Thoracic aorta (tissue), 2 donors: ENCODE measurements at regions not wholly inside any gene's neighbourhood (a gene's known extent, or its start where the extent isn't known, plus 50 kb on each side); places are given as distances from the start of the nearest gene placed in this dataset.

Source experiments
- ATAC-seq: fragments of 150-250 bp; one replicate; pipeline ENCODE4 v1.8.0; 2017; ENCODE audit warnings: low read depth; ENCODE audit not compliant: insufficient number of reproducible peaks, low FRiP score
- DNase-seq: peaks from one replicate; pipeline ENCODE4 v3.0.0-alpha.2; 2020; ENCODE audit warnings: low spot score
- H3K27ac ChIP-seq, 2 donors: fragments of 200-600 bp; sonication (generic); 1 replicate in 1 of 2; 2 replicates in 1 of 2; pipeline ENCODE4 v1.5.1; 2016; ENCODE audit warnings: mild to moderate bottlenecking in 2 of 2, moderate library complexity in 2 of 2
- H3K27me3 ChIP-seq: fragments of 200-600 bp; sonication (generic); replicated peaks from 2 replicates; pipeline ENCODE4 v1.6.0; 2016; ENCODE audit warnings: mild to moderate bottlenecking; ENCODE audit not compliant: insufficient read depth
- H3K36me3 ChIP-seq: fragments of 200-600 bp; sonication (generic); one replicate; pipeline ENCODE4 v1.5.1; 2016
- H3K4me1 ChIP-seq, 2 donors: fragments of 200-600 bp; sonication (generic); 1 replicate in 1 of 2; 2 replicates in 1 of 2; pipeline versions ENCODE4 v1.5.1 to v1.6.0; 2016; ENCODE audit warnings: low read depth in 2 of 2, mild to moderate bottlenecking in 1 of 2; ENCODE audit not compliant: control insufficient read depth in 1 of 2
- H3K4me3 ChIP-seq: fragments of 200-600 bp; sonication (generic); 2 replicates; pipeline ENCODE4 v1.5.1; 2016; ENCODE audit warnings: mild to moderate bottlenecking
- H3K9me3 ChIP-seq: fragments of 200-600 bp; sonication (generic); 2 replicates; pipeline ENCODE4 v1.5.1; 2016
- CTCF ChIP-seq: fragments of 200-600 bp; sonication (generic); IDR thresholded peaks from one replicate; pipeline ENCODE4 v1.5.1; 2019; ENCODE audit warnings: antibody characterized with exemption

- ATAC-seq (no peak), DNase-seq (no peak)
- H3K9me3 ChIP-seq, result no peaks in the 10 kb centered on the region
- no peak overlapping the region for H3K4me3 ChIP-seq
- TF ChIP-seq CTCF, result no peak
- no peaks in the 10 kb centered on the region for H3K4me1 ChIP-seq
- no peaks in the 10 kb centered on the region for H3K36me3 ChIP-seq
- H3K27me3 ChIP-seq, result no peaks in the 10 kb centered on the region
- no peak overlapping the region for H3K27ac ChIP-seq
Measured at GRCh38 chr4:123468479-123469031, 72.0 kb downstream of the SPRY1 start.

GRCh38 chr4:123469245-123469644, 72.7 kb downstream of the SPRY1 start:
- ATAC-seq (no peak), DNase-seq (no peak)
- H3K36me3 ChIP-seq, result no peaks in the 10 kb centered on the region

GRCh38 chr4:123469696-123470095, 73.1 kb downstream of the SPRY1 start:
- Histone ChIP-seq H3K27me3 (no peaks in the 10 kb centered on the region), H3K4me3 (no peak overlapping the region), H3K36me3 (no peaks in the 10 kb centered on the region), H3K27ac (no peak overlapping the region), H3K4me1 (no peaks in the 10 kb centered on the region), H3K9me3 (no peaks in the 10 kb centered on the region)
- no peak for TF ChIP-seq CTCF
- DNase-seq (no peak), ATAC-seq (no peak)

More at GRCh38 chr4:123469245-123469644, 72.7 kb downstream of the SPRY1 start:
- Histone ChIP-seq H3K9me3 (no peaks in the 10 kb centered on the region), H3K27ac (no peak overlapping the region), H3K27me3 (no peaks in the 10 kb centered on the region), H3K4me3 (no peak overlapping the region), H3K4me1 (no peaks in the 10 kb centered on the region)
- TF ChIP-seq CTCF, result no peak

GRCh38 chr4:123470640-123471039, 74.0 kb downstream of the SPRY1 start:
- ATAC-seq, result no peak
- no peaks in the 10 kb centered on the region for H3K9me3 ChIP-seq
- H3K27me3 ChIP-seq, result no peaks in the 10 kb centered on the region
- no peaks in the 10 kb centered on the region for H3K4me1 ChIP-seq
- no peak overlapping the region for H3K4me3 ChIP-seq
- no peak for DNase-seq
- no peak for TF ChIP-seq CTCF
- H3K36me3 ChIP-seq, result no peaks in the 10 kb centered on the region
- no peak overlapping the region for H3K27ac ChIP-seq

- ATAC-seq, result no peak
- H3K4me3 ChIP-seq, result no peak overlapping the region
Measured at GRCh38 chr4:123471655-123472369, 75.2 kb downstream of the SPRY1 start.

More at GRCh38 chr4:123471655-123472369, 75.2 kb downstream of the SPRY1 start:
- H3K9me3 ChIP-seq, result no peaks in the 10 kb centered on the region
- no peaks in the 10 kb centered on the region for H3K27me3 ChIP-seq
- H3K27ac ChIP-seq, result no peak overlapping the region
- no peak for TF ChIP-seq CTCF
- no peak for DNase-seq
- no peaks in the 10 kb centered on the region for H3K36me3 ChIP-seq
- no peaks in the 10 kb centered on the region for H3K4me1 ChIP-seq
